ENCODE measurements at regions not wholly inside any gene's neighbourhood (a gene's known extent, or its start where the extent isn't known, plus 50 kb on each side); places are given as distances from the start of the nearest gene placed in this dataset.
A peak's percentile ranks its signal among the peaks of the same experiment; 100 is the strongest.
"Not testable (repeated sequence)": the region's sequence is repeated elsewhere in the genome, so short reads cannot be mapped to it uniquely, and the experiment has no call there.

DNA sequence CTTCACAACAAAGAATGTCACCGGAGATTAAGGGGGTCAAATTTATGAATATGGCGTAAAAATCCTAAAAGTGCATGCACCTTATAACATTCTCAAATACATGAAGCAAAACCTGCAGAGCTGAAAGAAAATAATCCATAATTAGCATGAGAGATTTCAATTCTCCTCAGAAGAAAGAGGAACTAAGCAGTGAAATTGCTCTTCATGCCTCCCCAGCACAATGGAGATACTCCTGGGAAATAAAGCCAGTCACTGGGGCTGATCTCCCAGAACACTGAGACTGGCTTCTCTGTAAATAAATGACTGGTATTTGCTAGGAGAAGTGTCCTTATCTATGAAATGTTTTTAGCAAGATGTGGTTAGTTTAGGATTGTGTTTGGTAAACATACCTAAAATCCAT lies 68.1 kb downstream of the GOLGA6L6 start:
- WGBS (ENCODE audit: missing lambda C conversion rate): no CpG with 5 or more reads among the region's 2 CpGs
- FAIRE-seq; POLR2A ChIA-PET; ATAC-seq; H3K4me1 ChIP-seq; H3K4me2 ChIP-seq; H3K27ac ChIP-seq; DNase-seq (ENCODE audit: low read depth in 1 of 2, low spot score in 1 of 2); CTCF ChIA-PET; H3K4me3 ChIP-seq; H3K9me3 ChIP-seq: not testable (repeated sequence)

DNA sequence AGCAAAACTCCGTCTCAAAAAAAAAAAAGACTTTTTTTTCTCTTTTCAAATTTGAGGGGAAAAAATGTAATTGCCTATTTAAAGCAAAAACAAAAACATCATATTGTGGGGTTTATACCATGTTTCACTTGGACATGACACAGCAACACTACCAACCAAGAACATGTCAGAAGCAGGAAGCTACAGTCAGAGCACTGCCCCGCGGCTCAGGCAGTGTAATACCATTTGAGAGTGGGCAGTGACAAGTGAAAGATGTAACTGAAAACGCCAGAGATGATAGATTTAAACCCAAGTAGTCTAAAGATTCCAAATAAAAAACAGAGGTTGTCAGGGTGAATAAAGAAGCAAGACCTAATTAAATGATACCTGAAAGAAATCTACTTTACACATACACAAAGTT lies 68.6 kb downstream of the GOLGA6L6 start:
- FAIRE-seq; POLR2A ChIA-PET; H3K4me3 ChIP-seq; DNase-seq (ENCODE audit: low read depth in 1 of 2, low spot score in 1 of 2); H3K4me1 ChIP-seq; H3K4me2 ChIP-seq; H3K27ac ChIP-seq; ATAC-seq; CTCF ChIA-PET; H3K9me3 ChIP-seq: not testable (repeated sequence)
- 7% methylated on average over 4 of the region's 4 CpGs for WGBS (ENCODE audit: missing lambda C conversion rate)

DNA sequence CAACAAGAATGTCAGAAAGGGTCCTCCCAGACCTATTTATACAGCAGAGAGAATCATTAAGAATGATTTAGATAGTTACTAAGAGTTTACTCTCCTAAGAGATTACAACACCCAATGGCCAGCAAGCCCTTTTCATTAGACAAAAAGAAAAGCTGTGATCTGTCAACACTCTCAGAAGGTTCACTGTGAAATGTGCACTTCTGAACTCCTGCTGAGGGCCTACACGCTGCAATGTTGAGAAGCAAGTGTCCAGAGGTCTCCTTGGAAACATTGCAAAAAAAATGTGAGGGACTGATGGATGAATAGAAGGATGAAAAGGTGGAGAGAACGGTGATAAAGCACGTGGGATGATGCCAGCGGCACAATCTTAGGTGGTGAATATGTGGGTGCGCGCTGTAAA lies 70.8 kb downstream of the GOLGA6L6 start:
- ATAC-seq; H3K27ac ChIP-seq; POLR2A ChIA-PET; FAIRE-seq; H3K4me2 ChIP-seq; CTCF ChIA-PET; H3K9me3 ChIP-seq; H3K4me3 ChIP-seq; H3K4me1 ChIP-seq; DNase-seq (ENCODE audit: low read depth in 1 of 2, low spot score in 1 of 2): not testable (repeated sequence)
- 87% methylated on average over 2 of the region's 6 CpGs for WGBS (ENCODE audit: missing lambda C conversion rate)

DNA sequence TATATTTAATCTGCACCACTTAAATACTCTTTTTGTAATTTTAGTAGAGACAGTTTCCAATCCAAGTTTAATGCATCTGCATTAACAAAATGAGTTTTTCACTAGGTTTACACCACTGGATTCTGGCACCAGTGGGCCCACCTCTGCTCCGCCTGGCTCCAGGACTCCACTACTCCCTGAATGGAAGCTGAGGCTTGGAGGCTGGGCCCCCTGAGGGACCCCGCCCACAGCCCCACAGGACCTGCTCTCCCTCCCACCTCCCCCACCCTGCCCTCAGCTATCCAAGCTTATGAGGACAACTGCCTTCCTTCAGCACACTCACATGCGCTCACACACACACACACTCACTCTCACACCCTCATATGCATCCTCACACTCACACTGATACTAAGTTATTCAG lies 100.5 kb downstream of the GOLGA6L6 start:
- DNase-seq (ENCODE audit: low read depth in 1 of 2, low spot score in 1 of 2); ATAC-seq; H3K27ac ChIP-seq; H3K4me1 ChIP-seq; FAIRE-seq; POLR2A ChIA-PET; CTCF ChIA-PET; H3K4me2 ChIP-seq; H3K9me3 ChIP-seq; H3K4me3 ChIP-seq: not testable (repeated sequence)
- WGBS (ENCODE audit: missing lambda C conversion rate): 0% methylated on average over 1 of the region's 3 CpGs

DNA sequence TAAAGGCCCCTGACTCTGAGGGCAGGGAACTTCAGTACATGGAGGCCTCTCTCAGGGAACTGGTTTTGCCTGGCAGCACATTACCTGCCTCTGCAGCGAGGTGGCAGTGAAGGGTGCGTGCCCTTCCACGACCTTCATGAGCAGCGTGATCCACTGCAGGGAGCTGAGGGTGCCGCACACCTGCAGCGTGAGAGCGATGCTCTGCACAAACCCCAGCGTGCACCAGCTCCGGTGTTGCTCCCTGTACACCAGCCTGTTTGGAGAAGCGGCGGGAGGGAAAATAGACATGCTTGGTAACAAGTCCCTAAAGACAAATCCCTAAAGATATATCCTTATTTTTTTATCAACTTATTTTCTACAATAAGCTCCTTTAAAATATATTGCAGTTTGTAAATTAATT lies 101.2 kb downstream of the GOLGA6L6 start:
- 26% methylated on average over 11 of the region's 11 CpGs for WGBS (ENCODE audit: missing lambda C conversion rate)
- CTCF ChIA-PET; H3K27ac ChIP-seq; ATAC-seq; H3K4me2 ChIP-seq; H3K9me3 ChIP-seq; FAIRE-seq; DNase-seq (ENCODE audit: low read depth in 1 of 2, low spot score in 1 of 2); POLR2A ChIA-PET; H3K4me3 ChIP-seq; H3K4me1 ChIP-seq: not testable (repeated sequence)

DNA sequence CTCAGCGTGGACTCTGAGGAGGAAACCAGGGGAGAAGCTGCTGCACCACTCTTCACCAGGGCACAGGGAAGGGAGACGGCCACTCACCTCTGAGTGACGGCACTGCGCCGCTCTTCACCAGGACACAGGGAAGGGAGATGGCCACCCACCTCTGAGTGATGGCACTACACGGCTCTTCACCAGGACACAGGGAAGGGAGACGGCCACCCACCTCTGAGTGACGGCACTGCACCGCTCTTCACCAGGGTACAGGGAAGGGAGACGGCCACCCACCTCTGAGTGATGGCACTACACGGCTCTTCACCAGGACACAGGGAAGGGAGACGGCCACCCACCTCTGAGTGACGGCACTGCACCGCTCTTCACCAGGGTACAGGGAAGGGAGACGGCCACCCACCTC lies 102.5 kb downstream of the GOLGA6L6 start:
- POLR2A ChIA-PET: not testable (repeated sequence)

DNA sequence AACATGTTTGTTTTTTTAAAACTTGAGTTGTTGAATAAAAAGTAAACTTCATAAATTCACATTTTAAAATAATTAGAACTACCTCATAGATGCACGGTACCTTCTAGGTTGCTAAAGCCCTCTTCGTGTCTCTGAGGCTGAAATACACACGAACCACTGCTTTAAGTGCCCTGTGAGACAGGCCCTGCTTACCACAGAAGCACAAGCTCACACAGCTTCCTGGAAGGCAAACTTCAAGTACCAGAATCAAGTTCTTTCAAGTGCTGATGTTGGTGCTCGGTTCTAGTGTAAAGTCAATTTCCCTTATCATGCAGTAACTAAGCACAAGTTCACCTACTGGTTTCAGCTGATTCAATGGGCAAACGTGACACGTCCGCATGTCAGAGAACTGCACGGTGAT lies 103.3 kb downstream of the GOLGA6L6 start:
- WGBS (ENCODE audit: missing lambda C conversion rate): 23% methylated on average over 4 of the region's 8 CpGs
- CTCF ChIA-PET; POLR2A ChIA-PET; H3K4me2 ChIP-seq; FAIRE-seq; ATAC-seq; H3K4me3 ChIP-seq; DNase-seq (ENCODE audit: low read depth in 1 of 2, low spot score in 1 of 2); H3K4me1 ChIP-seq; H3K9me3 ChIP-seq; H3K27ac ChIP-seq: not testable (repeated sequence)

More for the DNA sequence above, 102.5 kb downstream of the GOLGA6L6 start:
- H3K4me3 ChIP-seq; DNase-seq (ENCODE audit: low read depth in 1 of 2, low spot score in 1 of 2); CTCF ChIA-PET; H3K4me2 ChIP-seq; H3K27ac ChIP-seq; FAIRE-seq; H3K4me1 ChIP-seq; ATAC-seq; H3K9me3 ChIP-seq: not testable (repeated sequence)
- WGBS (ENCODE audit: missing lambda C conversion rate): 82% methylated on average over 5 of the region's 15 CpGs

DNA sequence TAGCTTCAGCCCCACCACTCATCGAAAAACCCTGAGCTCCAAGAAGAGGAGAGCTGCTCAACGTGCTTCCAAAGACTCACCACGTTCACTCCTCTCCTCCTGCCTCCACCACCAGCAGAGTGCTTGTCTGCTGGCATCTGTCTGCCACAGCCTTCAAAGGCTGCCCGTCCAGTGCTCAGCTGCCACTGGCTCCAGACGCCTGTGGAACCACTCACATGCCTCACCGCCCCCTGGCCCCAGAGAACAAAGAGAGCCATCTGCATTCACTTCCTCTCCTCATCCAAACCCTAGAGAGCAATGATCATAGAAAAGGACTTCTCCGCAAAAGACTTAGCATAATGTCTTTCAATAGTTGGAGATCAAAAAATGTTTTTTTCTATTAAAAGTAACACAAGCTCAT lies 108.1 kb downstream of the GOLGA6L6 start:
- no CpG with 5 or more reads among the region's 7 CpGs for WGBS (ENCODE audit: missing lambda C conversion rate)
- FAIRE-seq; H3K4me1 ChIP-seq; H3K4me3 ChIP-seq; POLR2A ChIA-PET; H3K9me3 ChIP-seq; H3K27ac ChIP-seq; ATAC-seq; DNase-seq (ENCODE audit: low read depth in 1 of 2, low spot score in 1 of 2); H3K4me2 ChIP-seq; CTCF ChIA-PET: not testable (repeated sequence)

DNA sequence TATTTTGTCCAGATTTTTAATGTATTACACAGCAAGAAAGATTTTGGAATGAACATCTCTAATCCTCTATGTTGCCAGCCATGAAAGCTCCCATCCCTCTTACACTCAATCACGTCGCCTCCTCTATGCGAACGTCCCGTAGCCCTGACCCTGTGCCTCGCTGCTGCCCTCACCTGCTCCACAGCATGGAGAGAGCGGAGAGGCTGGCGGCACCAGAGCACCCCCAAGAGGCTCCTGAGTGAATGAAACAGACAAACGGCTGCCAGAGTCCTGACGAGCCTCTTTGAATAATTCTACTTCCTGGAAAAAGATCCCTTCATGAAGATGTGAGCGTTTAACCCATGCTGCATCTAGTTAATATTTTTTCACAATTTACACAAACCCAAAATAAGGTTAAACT lies 111.1 kb downstream of the GOLGA6L6 start:
- H3K27ac ChIP-seq; CTCF ChIA-PET; DNase-seq (ENCODE audit: low read depth in 1 of 2, low spot score in 1 of 2); H3K4me2 ChIP-seq; FAIRE-seq; H3K9me3 ChIP-seq; H3K4me3 ChIP-seq; POLR2A ChIA-PET; H3K4me1 ChIP-seq: not testable (repeated sequence)
- WGBS (ENCODE audit: missing lambda C conversion rate): no CpG with 5 or more reads among the region's 11 CpGs
- ATAC-seq: peak; percentile 41 to 79; a peak in 4 of 6 replicates

DNA sequence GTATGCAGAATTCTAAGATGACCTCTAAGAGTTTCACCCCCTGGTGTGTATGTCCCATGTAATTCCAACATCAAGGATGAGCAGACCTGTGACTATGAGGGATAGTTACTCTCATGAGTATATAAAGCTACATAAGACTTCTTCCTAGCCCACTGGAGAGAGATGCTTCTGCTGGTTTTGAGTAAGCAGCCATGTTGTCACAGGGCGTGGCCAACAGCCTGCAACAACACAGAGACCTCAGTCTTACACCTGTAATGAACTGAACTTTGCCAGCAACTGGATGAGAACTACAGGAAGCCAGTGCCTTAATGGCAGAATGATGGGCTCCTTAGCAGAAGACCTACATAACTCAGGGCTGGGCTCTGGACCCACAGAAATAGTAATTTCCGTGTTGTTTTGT lies 120.9 kb downstream of the GOLGA6L6 start:
- peaks cover 29% of the 10 kb centered on the region for H3K9me3 ChIP-seq

DNA sequence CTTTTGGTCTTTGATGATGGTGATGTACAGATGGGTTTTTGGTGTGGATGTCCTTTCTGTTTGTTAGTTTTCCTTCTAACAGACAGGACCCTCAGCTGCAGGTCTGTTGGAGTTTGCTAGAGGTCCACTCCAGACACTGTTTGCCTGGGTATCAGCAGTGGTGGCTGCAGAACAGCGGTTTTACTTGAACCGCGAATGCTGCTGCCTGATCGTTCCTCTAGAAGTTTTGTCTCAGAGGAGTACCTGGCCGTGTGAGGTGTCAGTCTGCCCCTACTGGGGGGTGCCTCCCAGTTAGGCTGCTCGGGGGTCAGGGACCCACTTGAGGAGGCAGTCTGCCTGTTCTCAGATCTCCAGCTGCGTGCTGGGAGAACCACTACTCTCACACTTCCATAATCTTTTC lies 125.0 kb downstream of the GOLGA6L6 start:
- H3K9me3 ChIP-seq: peaks cover 29% of the 10 kb centered on the region
- WGBS (ENCODE audit: missing lambda C conversion rate): 43% methylated on average over 7 of the region's 7 CpGs
- H3K4me3 ChIP-seq; ATAC-seq; H3K4me2 ChIP-seq; DNase-seq (ENCODE audit: low read depth in 1 of 2, low spot score in 1 of 2); H3K27ac ChIP-seq; H3K4me1 ChIP-seq; POLR2A ChIA-PET; FAIRE-seq; CTCF ChIA-PET: not testable (repeated sequence)

More for the DNA sequence above, 120.9 kb downstream of the GOLGA6L6 start:
- CTCF ChIA-PET: interaction anchor here (0.7 kb wide), 1 partner anchor 75 kb away, joined by 3 read pairs; no protein-coding TSS in a partner anchor
- 14% methylated on average over 2 of the region's 2 CpGs for WGBS (ENCODE audit: missing lambda C conversion rate)
- ATAC-seq; H3K4me3 ChIP-seq; FAIRE-seq; H3K4me2 ChIP-seq; POLR2A ChIA-PET; H3K4me1 ChIP-seq; DNase-seq (ENCODE audit: low read depth in 1 of 2, low spot score in 1 of 2); H3K27ac ChIP-seq: not testable (repeated sequence)

DNA sequence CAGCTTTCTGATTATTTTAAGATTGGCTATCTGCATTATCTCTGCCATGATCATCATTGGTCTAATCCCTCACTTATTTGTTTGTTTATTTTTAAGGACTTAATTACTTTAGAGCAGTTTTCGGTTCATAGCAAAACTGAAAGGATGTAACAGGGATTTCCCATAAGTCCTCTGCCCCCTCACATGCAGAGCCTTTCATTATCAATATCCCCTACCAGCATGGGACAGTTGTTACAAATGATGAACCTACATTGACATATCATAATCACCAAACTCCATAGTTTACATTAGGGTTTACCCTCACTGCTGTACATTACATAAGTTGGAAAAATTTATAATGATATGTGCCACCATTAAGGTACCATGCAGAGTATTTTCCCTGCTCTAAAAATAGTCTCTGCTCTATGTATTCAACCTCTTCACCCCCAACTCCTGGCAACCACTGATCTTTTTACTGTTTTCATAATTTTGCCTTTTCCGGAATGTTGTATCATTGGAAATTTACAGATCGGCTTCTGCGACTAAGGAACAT lies 131.9 kb downstream of the GOLGA6L6 start:
- H3K4me1 ChIP-seq; H3K4me3 ChIP-seq; DNase-seq (ENCODE audit: low read depth in 1 of 2, low spot score in 1 of 2); H3K27ac ChIP-seq; FAIRE-seq; H3K4me2 ChIP-seq; ATAC-seq; POLR2A ChIA-PET: not testable (repeated sequence)
- CTCF ChIA-PET: interaction anchor here (1.2 kb wide), 1 partner anchor 12 kb away, joined by 3 read pairs; no protein-coding TSS in a partner anchor
- WGBS (ENCODE audit: missing lambda C conversion rate): 26% methylated on average over 4 of the region's 4 CpGs
- peaks cover 23% of the 10 kb centered on the region for H3K9me3 ChIP-seq

All from A549 (cell line).